SW 1271 (cell line): ENCODE measurements at regions not wholly inside any gene's neighbourhood (a gene's known extent, or its start where the extent isn't known, plus 50 kb on each side); places are given as distances from the start of the nearest gene placed in this dataset.

Source experiments
- DNase-seq, 2 experiments: peaks; one replicate each; lab custom pipeline; 2025; lab: John Stamatoyannopoulos, UW

GRCh38 chr3:139870000-139870675 lies 64.8 kb upstream of the CLSTN2 start:
- no peak for DNase-seq

DNA sequence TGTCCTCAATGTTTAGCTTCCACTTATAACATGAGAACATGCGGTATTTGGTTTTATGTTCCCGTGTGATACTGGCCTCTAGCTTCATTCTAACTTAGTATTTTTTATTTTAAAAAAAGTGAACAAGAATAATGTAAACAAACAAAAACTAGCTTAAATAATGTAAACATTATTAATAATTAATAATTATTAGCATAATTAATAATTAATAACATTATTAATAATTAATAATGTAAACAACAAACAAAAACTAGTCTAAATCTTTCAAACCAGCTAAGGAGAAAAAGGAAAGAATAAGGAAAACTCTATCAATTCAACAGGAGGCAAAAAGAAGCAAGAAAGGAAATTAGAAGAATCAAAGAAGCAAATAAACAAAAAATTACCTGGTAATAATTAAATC lies 66.2 kb upstream of the CLSTN2 start:
- DNase-seq, result no peak

DNA sequence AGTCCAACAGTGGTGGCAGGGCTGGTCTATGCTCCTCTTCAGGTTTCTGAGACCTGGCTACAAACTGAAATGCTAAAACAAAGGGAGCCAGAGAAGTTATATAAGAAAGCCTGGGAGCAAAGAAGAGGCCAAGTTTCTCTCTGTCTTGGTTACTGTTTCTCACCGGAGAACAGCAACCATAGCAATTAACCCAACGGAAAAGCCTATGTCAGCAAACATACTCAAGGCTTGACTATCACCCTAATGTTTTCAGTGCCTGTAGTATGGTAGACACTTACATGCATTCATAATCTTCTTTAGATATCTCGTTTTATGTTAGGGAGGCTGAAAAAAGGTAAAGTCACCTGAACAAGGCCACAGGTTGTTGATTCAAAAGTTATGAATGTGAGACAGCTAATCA lies 86.3 kb upstream of the CLSTN2 start:
- no peak for DNase-seq

- no peak for DNase-seq
Observed at GRCh38 chr3:139846729-139847128, 88.3 kb upstream of the CLSTN2 start.

- no peak for DNase-seq
Observed at GRCh38 chr3:139839659-139840058, 95.3 kb upstream of the CLSTN2 start.

GRCh38 chr3:139839014-139839413 lies 96.0 kb upstream of the CLSTN2 start:
- DNase-seq, result no peak

- DNase-seq, result no peak
Observed at GRCh38 chr3:139838269-139838957, 96.6 kb upstream of the CLSTN2 start.

GRCh38 chr3:139836698-139837464 lies 98.1 kb upstream of the CLSTN2 start:
- DNase-seq, result no peak

GRCh38 chr3:139835830-139836683 lies 98.9 kb upstream of the CLSTN2 start:
- DNase-seq, result no peak

- no peak for DNase-seq
Observed at GRCh38 chr3:139832998-139833397, 102.0 kb upstream of the CLSTN2 start.

GRCh38 chr3:139830817-139831216 lies 104.2 kb upstream of the CLSTN2 start:
- no peak for DNase-seq

GRCh38 chr3:139827833-139828232 lies 107.2 kb upstream of the CLSTN2 start:
- DNase-seq, result no peak

DNA sequence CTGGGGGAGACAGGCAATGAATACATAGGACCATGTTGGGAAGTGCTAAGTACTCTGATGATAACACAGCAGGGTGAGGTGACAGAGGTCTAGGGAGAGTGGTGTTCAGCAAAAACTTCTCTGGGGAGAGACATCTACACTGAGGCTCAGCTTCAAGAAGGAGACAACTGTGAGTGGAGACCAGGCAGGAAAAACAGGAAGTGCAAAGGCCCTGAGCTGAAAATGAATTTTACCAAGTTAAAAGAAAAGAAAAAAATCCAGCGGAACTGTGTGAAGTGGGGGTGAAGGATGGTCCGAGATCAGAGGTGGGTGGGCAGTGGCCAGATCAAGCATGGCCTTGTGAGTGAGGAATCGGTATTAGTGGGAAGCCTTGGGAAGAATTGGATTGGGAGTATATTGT lies 110.1 kb upstream of the CLSTN2 start:
- no peak for DNase-seq

DNA sequence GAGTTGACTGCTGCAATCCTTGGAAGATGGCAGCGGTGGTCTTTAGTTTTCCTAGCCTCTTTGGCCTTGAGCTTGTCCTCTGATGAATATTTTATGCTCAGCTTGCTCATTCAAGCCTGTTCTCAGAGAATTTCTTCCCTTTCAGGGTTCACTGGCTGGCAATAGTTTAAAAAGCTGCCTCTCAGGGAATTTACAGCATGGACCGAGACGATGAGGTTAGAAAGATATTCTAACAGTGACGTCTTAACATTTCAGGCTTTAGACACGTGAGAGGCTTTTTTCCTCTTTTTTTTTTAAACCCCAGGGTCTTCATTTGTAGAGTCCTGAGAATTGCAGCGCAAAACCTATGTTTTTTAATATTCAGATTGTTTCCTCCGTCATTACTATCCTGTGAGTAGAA lies 120.3 kb upstream of the CLSTN2 start:
- DNase-seq, result no peak

DNA sequence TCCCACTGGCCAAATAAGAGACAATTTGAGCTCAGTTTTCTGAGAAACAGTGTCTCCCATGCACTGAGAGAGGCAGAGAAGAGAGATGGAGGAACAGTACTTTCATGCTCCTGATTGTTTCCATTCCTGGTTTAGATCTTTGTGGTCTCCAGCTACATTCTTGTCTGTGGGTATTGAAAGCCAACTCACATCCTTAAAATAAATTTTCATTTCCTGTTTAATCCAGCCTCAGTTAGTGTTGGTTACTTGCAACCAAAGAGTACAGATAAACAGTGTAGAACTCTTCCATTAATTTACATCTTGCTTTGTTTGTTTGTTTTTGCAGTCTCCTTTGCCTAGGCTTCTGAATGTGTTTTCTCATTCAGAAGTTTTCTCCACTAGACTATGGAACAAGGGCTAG lies 123.7 kb upstream of the CLSTN2 start:
- no peak for DNase-seq

- no peak for DNase-seq
Observed at GRCh38 chr3:139808201-139808600, 126.8 kb upstream of the CLSTN2 start.

- no peak for DNase-seq
Observed at GRCh38 chr3:139803294-139803693, 125.5 kb upstream of the NMNAT3 start.

DNA sequence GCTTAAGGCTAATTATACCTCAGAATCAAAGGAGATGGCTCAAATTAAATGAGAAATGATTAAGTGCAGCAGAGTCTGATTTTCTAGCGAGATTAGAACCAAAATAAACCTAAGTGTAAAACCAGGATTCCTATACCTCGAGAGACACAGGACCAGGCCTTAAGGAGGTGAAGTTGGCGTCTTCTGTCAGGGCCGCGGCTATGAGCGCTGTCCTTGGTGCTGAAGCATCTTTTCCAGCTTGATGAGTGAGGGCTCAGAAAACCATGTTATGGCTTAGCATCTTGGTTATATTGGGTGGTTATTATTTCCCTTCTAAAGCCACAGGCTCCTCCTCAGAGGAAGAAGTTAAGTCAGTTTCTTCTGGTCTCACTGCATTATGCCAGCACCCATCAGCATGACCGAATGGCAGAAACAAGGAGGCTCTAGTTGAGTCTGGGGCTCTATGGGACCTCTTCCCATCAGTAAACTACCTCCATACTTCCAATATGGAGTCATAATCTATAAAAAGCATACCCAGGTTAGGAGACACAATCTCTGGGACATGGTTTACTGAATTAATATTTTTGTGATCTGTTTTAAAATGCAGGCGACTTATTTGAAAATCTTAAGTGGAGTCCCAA lies 120.1 kb upstream of the NMNAT3 start:
- no peak for DNase-seq

DNA sequence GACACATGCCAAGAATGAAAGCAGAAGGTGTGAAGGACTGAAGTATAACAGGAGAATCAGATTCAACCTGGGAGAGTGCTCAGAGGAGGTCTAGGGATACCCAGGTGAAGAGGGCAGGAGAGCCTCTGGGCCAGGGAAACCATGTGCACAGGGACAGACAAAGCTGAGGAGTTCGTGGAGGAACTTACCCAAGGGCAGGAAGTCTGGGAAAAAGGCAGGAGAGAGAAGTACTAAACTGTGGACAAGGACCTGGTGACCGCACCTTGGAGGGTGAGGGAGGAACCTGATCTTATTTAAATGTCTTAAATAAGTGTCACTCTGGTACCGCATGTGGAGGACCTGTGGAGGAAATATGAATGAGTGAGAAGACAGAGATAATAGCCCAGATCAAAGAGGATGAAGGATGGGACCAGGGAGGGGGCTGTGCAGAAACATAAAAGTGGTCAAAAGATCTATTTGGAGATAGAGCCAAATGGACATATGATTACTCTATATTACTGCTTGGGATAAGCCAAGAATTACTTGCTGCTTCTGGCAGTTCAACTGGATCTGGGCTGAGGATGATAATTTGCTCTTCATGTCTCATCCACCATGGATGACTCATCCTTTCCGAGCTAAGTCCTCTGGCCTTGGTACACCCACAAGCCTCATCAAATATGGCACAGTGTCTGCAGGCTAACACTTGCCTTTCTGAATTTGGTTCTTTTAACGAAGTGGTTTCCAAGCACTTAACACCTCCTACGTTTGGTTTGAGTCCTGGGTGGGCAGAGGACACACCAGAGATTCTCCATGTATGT lies 116.9 kb upstream of the NMNAT3 start:
- DNase-seq, result no peak

DNA sequence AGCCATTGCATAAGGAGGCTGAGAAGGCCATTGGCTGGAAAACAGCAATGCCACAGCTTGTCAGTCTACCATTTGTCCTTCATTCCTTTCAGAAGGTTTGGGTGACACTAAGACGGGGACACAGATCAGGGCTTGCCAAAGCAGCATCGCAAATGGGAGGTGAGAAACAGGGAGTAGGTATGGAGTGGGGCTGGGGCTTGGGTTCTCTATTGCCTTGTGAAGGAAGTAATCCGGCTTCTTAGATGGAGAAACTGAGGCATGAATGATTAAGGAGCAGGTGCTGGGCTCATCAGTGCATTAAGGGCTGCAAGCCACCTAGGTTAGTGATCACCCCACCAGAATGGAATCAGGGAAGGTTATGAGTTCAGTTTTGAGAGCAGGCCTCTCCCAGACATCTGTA lies 115.6 kb upstream of the NMNAT3 start:
- DNase-seq, result no peak

- no peak for DNase-seq
Observed at GRCh38 chr3:139780593-139780992, 102.8 kb upstream of the NMNAT3 start.
